Fibroblast of villous mesenchyme (primary cell): ENCODE measurements at regions not wholly inside any gene's neighbourhood (a gene's known extent, or its start where the extent isn't known, plus 50 kb on each side); places are given as distances from the start of the nearest gene placed in this dataset.
"Not testable (repeated sequence)": the region's sequence is repeated elsewhere in the genome, so short reads cannot be mapped to it uniquely, and the experiment has no call there.

Experiments used
- DNase-seq: peaks from one replicate; pipeline ENCODE4 v3.0.0-alpha.2; 2010; ENCODE audit warnings: low read depth
- H3K4me3 ChIP-seq: 2 replicates; pipeline ENCODE4 v1.5.1; 2011; ENCODE audit warnings: low read depth, mild to moderate bottlenecking, low read length
- TF ChIP-seq, protein P1 (sequence below): IDR thresholded peaks from 2 replicates; pipeline ENCODE4 v1.5.1; 2012; ENCODE audit warnings: low read depth, mild to moderate bottlenecking, low read length; ENCODE audit not compliant: insufficient read depth

DNA sequence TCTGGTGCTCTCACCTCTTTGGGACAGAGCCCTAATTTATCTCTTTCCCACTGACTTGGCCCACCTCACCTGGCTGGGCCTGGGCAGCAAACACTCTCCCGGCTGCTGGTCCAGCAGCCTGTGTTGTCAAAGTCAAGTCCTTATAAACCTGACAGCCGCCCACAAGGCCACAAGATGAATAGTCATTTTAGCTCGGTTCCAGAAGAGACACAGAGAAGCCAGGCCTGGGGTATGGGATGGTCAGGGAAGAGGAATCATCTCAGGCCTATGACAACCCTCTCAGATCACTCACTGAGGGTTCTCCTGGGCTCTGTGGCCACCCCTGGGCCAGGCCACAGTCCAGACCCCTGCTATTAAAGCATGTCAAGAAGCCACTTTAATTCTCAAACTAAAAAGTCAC is 158.5 kb downstream of the FOXD2 start:
- no peak overlapping the region for H3K4me3 ChIP-seq
- TF ChIP-seq, protein P1, sequence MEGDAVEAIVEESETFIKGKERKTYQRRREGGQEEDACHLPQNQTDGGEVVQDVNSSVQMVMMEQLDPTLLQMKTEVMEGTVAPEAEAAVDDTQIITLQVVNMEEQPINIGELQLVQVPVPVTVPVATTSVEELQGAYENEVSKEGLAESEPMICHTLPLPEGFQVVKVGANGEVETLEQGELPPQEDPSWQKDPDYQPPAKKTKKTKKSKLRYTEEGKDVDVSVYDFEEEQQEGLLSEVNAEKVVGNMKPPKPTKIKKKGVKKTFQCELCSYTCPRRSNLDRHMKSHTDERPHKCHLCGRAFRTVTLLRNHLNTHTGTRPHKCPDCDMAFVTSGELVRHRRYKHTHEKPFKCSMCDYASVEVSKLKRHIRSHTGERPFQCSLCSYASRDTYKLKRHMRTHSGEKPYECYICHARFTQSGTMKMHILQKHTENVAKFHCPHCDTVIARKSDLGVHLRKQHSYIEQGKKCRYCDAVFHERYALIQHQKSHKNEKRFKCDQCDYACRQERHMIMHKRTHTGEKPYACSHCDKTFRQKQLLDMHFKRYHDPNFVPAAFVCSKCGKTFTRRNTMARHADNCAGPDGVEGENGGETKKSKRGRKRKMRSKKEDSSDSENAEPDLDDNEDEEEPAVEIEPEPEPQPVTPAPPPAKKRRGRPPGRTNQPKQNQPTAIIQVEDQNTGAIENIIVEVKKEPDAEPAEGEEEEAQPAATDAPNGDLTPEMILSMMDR = no peak
- DNase-seq = no peak

DNA sequence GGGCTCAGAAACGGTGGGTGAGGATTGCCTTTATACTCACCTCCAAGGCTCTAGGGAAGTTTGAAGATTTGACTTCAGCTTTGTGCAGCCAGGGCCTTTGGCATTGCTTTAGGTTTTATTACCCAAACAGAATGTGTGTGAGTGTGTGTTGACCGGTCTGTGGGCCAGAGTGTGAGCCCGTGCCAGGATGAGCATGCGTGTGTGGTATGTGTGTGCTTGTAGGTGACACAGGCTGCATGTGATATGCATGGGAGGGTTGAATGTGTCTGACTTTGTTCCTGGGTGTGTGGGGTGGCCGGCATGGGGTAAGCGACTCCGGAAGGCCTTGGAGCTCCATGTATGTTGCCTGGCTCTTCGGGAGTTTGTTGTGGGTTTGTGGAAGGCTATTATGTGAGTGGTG is 160.5 kb downstream of the FOXD2 start:
- TF ChIP-seq, protein P1 = no peak
- no peak for DNase-seq
- H3K4me3 ChIP-seq = no peak overlapping the region

DNA sequence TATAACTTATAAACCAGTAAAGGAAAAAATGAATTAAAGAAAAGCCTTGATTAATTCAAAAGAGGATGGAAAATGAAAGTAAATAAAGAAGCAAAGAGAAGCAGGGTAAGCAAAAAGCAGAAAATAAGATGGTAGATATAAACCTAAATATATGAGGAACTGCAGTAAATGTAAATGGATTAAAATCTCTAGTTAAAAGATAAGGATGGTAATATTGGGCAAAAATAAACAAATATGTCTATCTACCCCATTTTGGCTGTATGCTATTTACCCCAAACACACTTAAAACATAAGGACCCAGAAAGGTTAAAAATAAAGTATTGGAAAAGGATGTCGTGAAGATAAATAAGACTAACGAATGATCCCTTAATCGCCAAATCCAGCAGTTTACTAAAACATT is 161.9 kb downstream of the FOXD2 start:
- TF ChIP-seq, protein P1 = no peak
- no peak for DNase-seq
- no peak overlapping the region for H3K4me3 ChIP-seq

DNA sequence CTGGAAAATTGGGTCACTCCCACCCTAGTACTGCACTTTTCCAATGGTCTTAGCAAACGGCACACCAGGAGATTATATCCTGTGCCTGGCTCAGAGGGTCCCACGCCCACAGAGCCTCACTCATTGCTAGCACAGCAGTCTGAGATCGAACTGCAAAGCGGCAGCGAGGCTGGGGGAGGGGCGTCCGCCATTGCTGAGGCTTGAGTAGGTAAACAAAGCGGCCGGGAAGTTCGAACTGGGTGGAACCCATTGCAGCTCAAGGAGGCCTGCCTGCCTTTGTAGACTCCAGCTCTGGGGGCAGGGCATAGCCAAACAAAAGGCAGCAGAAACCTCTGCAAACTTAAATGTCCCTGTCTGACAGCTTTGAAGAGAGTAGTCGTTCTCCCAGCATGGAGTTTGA is 164.6 kb downstream of the FOXD2 start:
- not testable (repeated sequence) for DNase-seq, H3K4me3 ChIP-seq

DNA sequence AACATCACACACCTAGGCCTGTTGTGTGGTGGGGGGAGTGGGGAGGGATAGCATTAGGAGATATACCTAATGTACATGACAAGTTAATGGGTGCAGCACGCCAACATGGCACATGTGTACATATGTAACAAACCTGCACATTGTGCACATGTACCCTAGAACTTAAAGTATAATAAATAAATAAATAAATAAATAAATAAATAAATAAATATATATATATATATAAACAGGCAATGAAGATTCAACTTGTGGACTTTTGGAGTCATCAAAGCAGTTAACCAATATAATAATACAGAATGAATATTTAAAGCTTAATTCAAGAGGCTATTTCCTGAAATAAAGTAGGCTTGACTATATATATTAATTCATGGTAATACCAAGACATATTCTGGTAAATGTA is 167.0 kb downstream of the FOXD2 start:
- not testable (repeated sequence) for DNase-seq, H3K4me3 ChIP-seq

DNA sequence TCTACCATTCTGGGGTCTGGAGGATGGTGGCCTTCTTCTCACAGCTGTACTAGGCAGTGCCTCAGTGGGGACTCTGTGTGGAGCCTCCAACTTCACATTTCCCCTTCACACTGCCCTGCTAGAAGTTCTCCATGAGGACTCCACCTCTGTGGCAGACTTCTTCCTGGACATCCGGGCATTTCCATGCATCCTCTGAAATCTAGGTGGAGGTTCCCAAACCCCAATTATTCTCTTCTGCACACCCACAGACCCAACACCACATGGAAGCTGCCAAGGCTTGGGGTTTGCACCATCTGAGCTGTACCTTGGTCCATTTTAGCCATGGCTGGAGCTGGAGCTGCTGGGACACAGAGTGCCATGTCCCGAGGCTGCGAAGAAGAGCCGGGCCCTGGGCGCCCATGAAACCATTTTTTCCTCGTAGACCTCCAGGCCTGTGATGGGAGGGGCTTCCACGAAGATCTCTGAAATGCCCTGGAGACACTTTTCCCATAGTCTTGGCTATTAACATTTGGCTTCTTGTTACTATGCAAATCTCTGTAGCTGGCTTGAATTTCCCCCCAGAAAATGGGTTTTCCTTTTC is 170.5 kb downstream of the FOXD2 start:
- DNase-seq = no peak
- no peak overlapping the region for H3K4me3 ChIP-seq
- TF ChIP-seq, protein P1 = no peak

DNA sequence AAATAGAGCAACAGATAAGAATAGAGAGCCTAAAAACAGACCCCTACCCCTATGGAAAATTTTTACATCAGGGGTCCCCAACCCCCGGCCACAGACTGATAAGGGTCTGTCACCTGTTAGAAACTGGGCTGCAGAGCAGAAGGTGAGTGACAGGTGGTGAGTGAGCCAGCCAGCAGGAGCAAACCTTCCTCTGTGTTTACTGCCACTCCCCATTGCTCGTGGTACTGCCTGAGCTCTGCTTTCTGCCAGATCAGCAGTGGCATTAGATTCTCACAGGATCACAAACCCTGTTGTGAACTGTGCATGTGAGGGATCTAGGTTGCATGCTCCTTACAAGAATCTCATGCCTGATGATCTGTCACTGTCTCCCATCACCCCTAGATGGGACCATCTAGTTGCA is 174.1 kb downstream of the FOXD2 start:
- TF ChIP-seq, protein P1 = no peak
- DNase-seq = no peak

DNA sequence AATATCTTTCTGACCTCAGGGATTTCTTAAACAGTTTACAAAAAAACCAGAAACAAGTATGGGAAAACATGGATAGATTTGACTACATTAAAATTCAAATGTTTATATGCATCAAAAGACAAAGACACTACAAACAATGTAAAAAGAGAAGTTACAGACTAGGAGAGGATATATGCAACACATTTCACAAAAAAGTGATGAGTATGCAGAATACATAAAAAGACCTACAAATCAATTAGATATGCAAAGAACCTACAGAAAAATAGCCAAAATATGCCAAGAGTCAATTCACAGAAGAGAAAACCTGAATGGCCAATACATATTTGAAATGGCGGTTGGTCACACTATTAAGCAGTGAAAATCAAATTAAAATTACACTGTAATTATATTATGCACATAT is 175.0 kb downstream of the FOXD2 start:
- no peak overlapping the region for H3K4me3 ChIP-seq
- TF ChIP-seq, protein P1 = no peak
- DNase-seq = no peak

More for the DNA sequence above, 174.1 kb downstream of the FOXD2 start:
- H3K4me3 ChIP-seq = no peak overlapping the region
